ENCODE measurements at regions not wholly inside any gene's neighbourhood (a gene's known extent, or its start where the extent isn't known, plus 50 kb on each side); places are given as distances from the start of the nearest gene placed in this dataset.

GRCh38 chr2:67232936-67233335, 164.2 kb upstream of the ETAA1 start:
- no peaks in the 10 kb centered on the region for H3K4me1 Mint-ChIP-seq
- Histone ChIP-seq H3K27ac (ENCODE audit: low read depth, low read length) (no peak overlapping the region), H3K9me3 (ENCODE audit: control insufficient read depth in 2 of 3, low read length in 3 of 3) (no peaks in the 10 kb centered on the region), H3K27me3 (ENCODE audit: control insufficient read depth in 2 of 2, insufficient read depth in 2 of 2, low read length in 2 of 2) (no peaks in the 10 kb centered on the region), H3K4me1 (ENCODE audit: control insufficient read depth in 2 of 2, insufficient read depth in 2 of 2, low read length in 2 of 2) (no peaks in the 10 kb centered on the region), H3K36me3 (ENCODE audit: control insufficient read depth in 2 of 3, insufficient read depth in 3 of 3, low read length in 3 of 3) (no peaks in the 10 kb centered on the region), H3K4me3 (ENCODE audit: low read length) (no peak overlapping the region)
- no peak overlapping the region for H3K4me3 Mint-ChIP-seq
- H3K27ac Mint-ChIP-seq: no peak overlapping the region
- ATAC-seq: no peak
- no peaks in the 10 kb centered on the region for H3K36me3 Mint-ChIP-seq
- intact Hi-C loops (cut with micrococcal nuclease): no loop called here
- ChIA-PET CTCF (no interaction called here), POLR2A (no interaction called here)
- H3K27me3 Mint-ChIP-seq: peaks cover 0 to 11% (median 8%) of the 10 kb centered on the region in 5 donors
- peaks cover 0 to 5% (median 0%) of the 10 kb centered on the region in 11 donors for H3K9me3 Mint-ChIP-seq
- DNase-seq: no peak

GRCh38 chr2:67234440-67234839, 162.7 kb upstream of the ETAA1 start:
- Mint-ChIP-seq H3K27ac (no peak overlapping the region), H3K36me3 (no peaks in the 10 kb centered on the region), H3K27me3 (peaks cover 0 to 11% (median 8%) of the 10 kb centered on the region in 5 donors), H3K4me1 (no peaks in the 10 kb centered on the region), H3K9me3 (peaks cover 0 to 5% (median 0%) of the 10 kb centered on the region in 11 donors), H3K4me3 (no peak overlapping the region)
- no peaks in the 10 kb centered on the region for H3K36me3 ChIP-seq (ENCODE audit: control insufficient read depth in 2 of 3, insufficient read depth in 3 of 3, low read length in 3 of 3)
- H3K9me3 ChIP-seq (ENCODE audit: control insufficient read depth in 2 of 3, low read length in 3 of 3): no peaks in the 10 kb centered on the region
- H3K4me3 ChIP-seq (ENCODE audit: low read length): no peak overlapping the region
- intact Hi-C loops (cut with micrococcal nuclease): no loop called here
- ATAC-seq (no peak), DNase-seq (no peak)
- POLR2A ChIA-PET: no interaction called here
- CTCF ChIA-PET: no interaction called here
- H3K27ac ChIP-seq (ENCODE audit: low read depth, low read length): no peak overlapping the region
- H3K27me3 ChIP-seq (ENCODE audit: control insufficient read depth in 2 of 2, insufficient read depth in 2 of 2, low read length in 2 of 2): no peaks in the 10 kb centered on the region
- H3K4me1 ChIP-seq (ENCODE audit: control insufficient read depth in 2 of 2, insufficient read depth in 2 of 2, low read length in 2 of 2): no peaks in the 10 kb centered on the region

- no peaks in the 10 kb centered on the region for H3K4me1 ChIP-seq (ENCODE audit: control insufficient read depth in 2 of 2, insufficient read depth in 2 of 2, low read length in 2 of 2)
- H3K9me3 Mint-ChIP-seq: peaks cover 0 to 6% (median 0%) of the 10 kb centered on the region in 11 donors
- peaks cover 0 to 13% (median 8%) of the 10 kb centered on the region in 5 donors for H3K27me3 Mint-ChIP-seq
- no peaks in the 10 kb centered on the region for H3K36me3 Mint-ChIP-seq
- H3K27me3 ChIP-seq (ENCODE audit: control insufficient read depth in 2 of 2, insufficient read depth in 2 of 2, low read length in 2 of 2): no peaks in the 10 kb centered on the region
- H3K4me3 Mint-ChIP-seq: no peak overlapping the region
- H3K27ac Mint-ChIP-seq: no peak overlapping the region
- H3K4me1 Mint-ChIP-seq: no peaks in the 10 kb centered on the region
- intact Hi-C loops (cut with micrococcal nuclease): no loop called here
- H3K27ac ChIP-seq (ENCODE audit: low read depth, low read length): no peak overlapping the region
- no peak overlapping the region for H3K4me3 ChIP-seq (ENCODE audit: low read length)
- POLR2A ChIA-PET: no interaction called here
- ATAC-seq (no peak), DNase-seq (no peak)
- no peaks in the 10 kb centered on the region for H3K36me3 ChIP-seq (ENCODE audit: control insufficient read depth in 2 of 3, insufficient read depth in 3 of 3, low read length in 3 of 3)
- CTCF ChIA-PET: no interaction called here
- no peaks in the 10 kb centered on the region for H3K9me3 ChIP-seq (ENCODE audit: control insufficient read depth in 2 of 3, low read length in 3 of 3)
These were observed 159.8 kb upstream of the ETAA1 start for GRCh38 chr2:67237288-67237687.

GRCh38 chr2:67240507-67240906, 156.6 kb upstream of the ETAA1 start:
- H3K27me3 ChIP-seq (ENCODE audit: control insufficient read depth in 2 of 2, insufficient read depth in 2 of 2, low read length in 2 of 2): no peaks in the 10 kb centered on the region

GRCh38 chr2:67241453-67241852, 155.7 kb upstream of the ETAA1 start:
- H3K4me3 ChIP-seq (ENCODE audit: low read length): no peak overlapping the region
- no peak overlapping the region for H3K4me3 Mint-ChIP-seq
- ChIA-PET POLR2A (no interaction called here), CTCF (no interaction called here)
- no peaks in the 10 kb centered on the region for H3K4me1 Mint-ChIP-seq
- DNase-seq: no peak
- peaks cover 0 to 12% (median 0%) of the 10 kb centered on the region in 5 donors for H3K27me3 Mint-ChIP-seq
- intact Hi-C loops (cut with micrococcal nuclease): no loop called here
- H3K27ac ChIP-seq (ENCODE audit: low read depth, low read length): no peak overlapping the region
- no peaks in the 10 kb centered on the region for H3K9me3 ChIP-seq (ENCODE audit: control insufficient read depth in 2 of 3, low read length in 3 of 3)
- peaks cover 0 to 7% (median 2%) of the 10 kb centered on the region in 11 donors for H3K9me3 Mint-ChIP-seq
- H3K36me3 ChIP-seq (ENCODE audit: control insufficient read depth in 2 of 3, insufficient read depth in 3 of 3, low read length in 3 of 3): no peaks in the 10 kb centered on the region
- no peaks in the 10 kb centered on the region for H3K36me3 Mint-ChIP-seq
- no peaks in the 10 kb centered on the region for H3K27me3 ChIP-seq (ENCODE audit: control insufficient read depth in 2 of 2, insufficient read depth in 2 of 2, low read length in 2 of 2)
- no peaks in the 10 kb centered on the region for H3K4me1 ChIP-seq (ENCODE audit: control insufficient read depth in 2 of 2, insufficient read depth in 2 of 2, low read length in 2 of 2)
- H3K27ac Mint-ChIP-seq: no peak overlapping the region
- no peak for ATAC-seq

More at GRCh38 chr2:67240507-67240906, 156.6 kb upstream of the ETAA1 start:
- CTCF ChIA-PET: no interaction called here
- POLR2A ChIA-PET: no interaction called here
- H3K4me3 ChIP-seq (ENCODE audit: low read length): no peak overlapping the region
- H3K9me3 Mint-ChIP-seq: peaks cover 0 to 6% (median 0%) of the 10 kb centered on the region in 11 donors
- H3K9me3 ChIP-seq (ENCODE audit: control insufficient read depth in 2 of 3, low read length in 3 of 3): no peaks in the 10 kb centered on the region
- H3K27ac ChIP-seq (ENCODE audit: low read depth, low read length): no peak overlapping the region
- no peaks in the 10 kb centered on the region for H3K36me3 ChIP-seq (ENCODE audit: control insufficient read depth in 2 of 3, insufficient read depth in 3 of 3, low read length in 3 of 3)
- no peak overlapping the region for H3K27ac Mint-ChIP-seq
- H3K4me1 Mint-ChIP-seq: no peaks in the 10 kb centered on the region
- no peaks in the 10 kb centered on the region for H3K4me1 ChIP-seq (ENCODE audit: control insufficient read depth in 2 of 2, insufficient read depth in 2 of 2, low read length in 2 of 2)
- no peak for ATAC-seq
- intact Hi-C loops (cut with micrococcal nuclease): no loop called here
- H3K4me3 Mint-ChIP-seq: no peak overlapping the region
- H3K27me3 Mint-ChIP-seq: peaks cover 0 to 5% (median 0%) of the 10 kb centered on the region in 5 donors
- H3K36me3 Mint-ChIP-seq: no peaks in the 10 kb centered on the region
- DNase-seq: no peak

GRCh38 chr2:67242456-67242855, 154.7 kb upstream of the ETAA1 start:
- CTCF ChIA-PET: no interaction called here
- Mint-ChIP-seq H3K4me1 (no peaks in the 10 kb centered on the region), H3K27me3 (peaks cover 0 to 13% (median 0%) of the 10 kb centered on the region in 5 donors), H3K4me3 (no peak overlapping the region), H3K27ac (no peak overlapping the region), H3K9me3 (peaks cover 0 to 8% (median 2%) of the 10 kb centered on the region in 11 donors), H3K36me3 (no peaks in the 10 kb centered on the region)
- no peaks in the 10 kb centered on the region for H3K36me3 ChIP-seq (ENCODE audit: control insufficient read depth in 2 of 3, insufficient read depth in 3 of 3, low read length in 3 of 3)
- POLR2A ChIA-PET: no interaction called here
- intact Hi-C loops (cut with micrococcal nuclease): no loop called here
- H3K27me3 ChIP-seq (ENCODE audit: control insufficient read depth in 2 of 2, insufficient read depth in 2 of 2, low read length in 2 of 2): no peaks in the 10 kb centered on the region
- no peak for DNase-seq
- no peaks in the 10 kb centered on the region for H3K4me1 ChIP-seq (ENCODE audit: control insufficient read depth in 2 of 2, insufficient read depth in 2 of 2, low read length in 2 of 2)
- no peak overlapping the region for H3K4me3 ChIP-seq (ENCODE audit: low read length)
- no peaks in the 10 kb centered on the region for H3K9me3 ChIP-seq (ENCODE audit: control insufficient read depth in 2 of 3, low read length in 3 of 3)
- ATAC-seq: no peak
- no peak overlapping the region for H3K27ac ChIP-seq (ENCODE audit: low read depth, low read length)

GRCh38 chr2:67243919-67244318, 153.2 kb upstream of the ETAA1 start:
- Histone ChIP-seq H3K27ac (ENCODE audit: low read depth, low read length) (no peak overlapping the region), H3K4me1 (ENCODE audit: control insufficient read depth in 2 of 2, insufficient read depth in 2 of 2, low read length in 2 of 2) (no peaks in the 10 kb centered on the region), H3K27me3 (ENCODE audit: control insufficient read depth in 2 of 2, insufficient read depth in 2 of 2, low read length in 2 of 2) (no peaks in the 10 kb centered on the region), H3K9me3 (ENCODE audit: control insufficient read depth in 2 of 3, low read length in 3 of 3) (no peaks in the 10 kb centered on the region), H3K4me3 (ENCODE audit: low read length) (no peak overlapping the region), H3K36me3 (ENCODE audit: control insufficient read depth in 2 of 3, insufficient read depth in 3 of 3, low read length in 3 of 3) (no peaks in the 10 kb centered on the region)
- ATAC-seq (no peak), DNase-seq (no peak)
- Mint-ChIP-seq H3K36me3 (no peaks in the 10 kb centered on the region), H3K4me1 (no peaks in the 10 kb centered on the region), H3K9me3 (peaks cover 0 to 8% (median 0%) of the 10 kb centered on the region in 11 donors), H3K4me3 (no peak overlapping the region), H3K27ac (no peak overlapping the region), H3K27me3 (peaks cover 0 to 13% (median 0%) of the 10 kb centered on the region in 5 donors)
- CTCF ChIA-PET: no interaction called here
- POLR2A ChIA-PET: no interaction called here
- intact Hi-C loops (cut with micrococcal nuclease): no loop called here
